Stomach (tissue), 4 donors: ENCODE measurements at regions not wholly inside any gene's neighbourhood (a gene's known extent, or its start where the extent isn't known, plus 50 kb on each side); places are given as distances from the start of the nearest gene placed in this dataset.

Source experiments
- EP300 ChIP-seq: sonication (generic); formaldehyde crosslinking; IDR thresholded peaks from one replicate; pipeline ENCODE4 v1.6.1; 2017; ENCODE audit warnings: antibody characterized with exemption
- TF ChIP-seq, protein P1 (sequence below), 7 experiments: fragments of 450-650 bp in 4 of 7; fragments of 200-600 bp in 3 of 7; sonication (generic) in 3 of 7; IDR thresholded peaks; one replicate each; pipeline ENCODE4 v1.5.1; 2016 to 2019; ENCODE audit warnings: antibody characterized with exemption in 7 of 7, control low read depth in 2 of 7, mild to moderate bottlenecking in 1 of 7

DNA sequence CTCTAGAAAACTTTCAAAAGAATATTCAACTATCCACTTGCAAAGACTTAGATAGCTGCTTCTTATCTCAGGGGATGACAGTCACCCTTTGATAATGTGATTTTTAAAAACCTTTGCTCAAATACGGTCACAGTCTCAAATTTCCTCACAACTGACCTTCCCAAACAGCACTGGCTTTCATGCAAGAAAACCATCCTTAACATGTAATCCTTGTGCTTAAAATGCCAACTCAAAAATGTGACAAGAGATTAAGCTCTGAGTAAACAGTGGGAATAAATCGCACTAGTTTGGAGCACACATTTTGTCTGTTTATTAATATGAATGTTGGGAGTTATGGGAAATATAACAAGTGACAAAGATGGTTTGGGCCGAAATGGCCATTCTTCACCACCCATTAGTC, 87.5 kb upstream of the CCBE1 start:
- no peak for TF ChIP-seq EP300
- TF ChIP-seq, protein P1, sequence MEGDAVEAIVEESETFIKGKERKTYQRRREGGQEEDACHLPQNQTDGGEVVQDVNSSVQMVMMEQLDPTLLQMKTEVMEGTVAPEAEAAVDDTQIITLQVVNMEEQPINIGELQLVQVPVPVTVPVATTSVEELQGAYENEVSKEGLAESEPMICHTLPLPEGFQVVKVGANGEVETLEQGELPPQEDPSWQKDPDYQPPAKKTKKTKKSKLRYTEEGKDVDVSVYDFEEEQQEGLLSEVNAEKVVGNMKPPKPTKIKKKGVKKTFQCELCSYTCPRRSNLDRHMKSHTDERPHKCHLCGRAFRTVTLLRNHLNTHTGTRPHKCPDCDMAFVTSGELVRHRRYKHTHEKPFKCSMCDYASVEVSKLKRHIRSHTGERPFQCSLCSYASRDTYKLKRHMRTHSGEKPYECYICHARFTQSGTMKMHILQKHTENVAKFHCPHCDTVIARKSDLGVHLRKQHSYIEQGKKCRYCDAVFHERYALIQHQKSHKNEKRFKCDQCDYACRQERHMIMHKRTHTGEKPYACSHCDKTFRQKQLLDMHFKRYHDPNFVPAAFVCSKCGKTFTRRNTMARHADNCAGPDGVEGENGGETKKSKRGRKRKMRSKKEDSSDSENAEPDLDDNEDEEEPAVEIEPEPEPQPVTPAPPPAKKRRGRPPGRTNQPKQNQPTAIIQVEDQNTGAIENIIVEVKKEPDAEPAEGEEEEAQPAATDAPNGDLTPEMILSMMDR (IDR thresholded peaks at IDR 0.05), result no peak
